Body of pancreas (tissue), 4 donors: ENCODE measurements at regions not wholly inside any gene's neighbourhood (a gene's known extent, or its start where the extent isn't known, plus 50 kb on each side); places are given as distances from the start of the nearest gene placed in this dataset.

Experiments
- ATAC-seq: fragments of 150-250 bp; one replicate; pipeline ENCODE4 v1.9.1; 2016
- DNase-seq, 4 donors: peaks; one replicate each; pipeline ENCODE4 v3.0.0-alpha.2; 2019
- H3K27ac ChIP-seq, 4 donors: fragments of 200-600 bp; sonication (generic); 1 replicate in 3 of 4; 2 replicates in 1 of 4; pipeline versions ENCODE4 v1.5.1 to v1.6.1; 2016 to 2019; ENCODE audit warnings: mild to moderate bottlenecking in 1 of 4, mixed read lengths in 1 of 4, moderate library complexity in 1 of 4
- H3K27me3 ChIP-seq, 2 donors: fragments of 200-600 bp; sonication (generic); one replicate each; pipeline ENCODE4 v1.6.0; 2016; ENCODE audit warnings: mild to moderate bottlenecking in 1 of 2
- H3K36me3 ChIP-seq, 2 donors: fragments of 200-600 bp; sonication (generic); replicated peaks in 1 of 2; 2 replicates each; pipeline ENCODE4 v1.5.1; 2016; ENCODE audit warnings: low read depth in 2 of 2; ENCODE audit not compliant: insufficient read depth in 1 of 2
- H3K4me1 ChIP-seq: fragments of 200-600 bp; sonication (generic); one replicate; pipeline ENCODE4 v1.6.0; 2016
- H3K4me3 ChIP-seq, 2 donors: fragments of 200-600 bp; sonication (generic); 1 replicate in 1 of 2; 2 replicates in 1 of 2; pipeline ENCODE4 v1.5.1; 2016 to 2019
- H3K9me3 ChIP-seq, 3 donors: fragments of 200-600 bp; sonication (generic); 1 replicate in 2 of 3; 2 replicates in 1 of 3; pipeline ENCODE4 v1.5.1; 2016
- CTCF ChIP-seq, 7 experiments: fragments of 450-650 bp in 4 of 7; fragments of 200-600 bp in 3 of 7; sonication (generic) in 3 of 7; IDR thresholded peaks; one replicate each; pipeline ENCODE4 v1.5.1; 2016 to 2019; ENCODE audit warnings: antibody characterized with exemption in 7 of 7
- POLR2A ChIP-seq, 3 donors: fragments of 450-650 bp; IDR thresholded peaks; one replicate each; pipeline ENCODE4 v1.6.1; 2016; ENCODE audit warnings: antibody characterized with exemption in 3 of 3, mild to moderate bottlenecking in 2 of 3
- WGBS, 2 donors: methylation state at CpG; one replicate each; pipeline ENCODE4 v1.1.5; 2017; 5-methylcytosine and 5-hydroxymethylcytosine counted together
- intact Hi-C: fragments of 100-400 bp; cut with DNase I; formaldehyde crosslinking; loops from one replicate; pipeline ENCODE4 v1.15.1; 2023

GRCh38 chr5:175082346-175082745 is 358.0 kb downstream of the MSX2 start:
- Histone ChIP-seq H3K9me3 (no peaks in the 10 kb centered on the region), H3K27ac (no peak overlapping the region), H3K36me3 (no peaks in the 10 kb centered on the region), H3K4me3 (no peak overlapping the region), H3K27me3 (no peaks in the 10 kb centered on the region), H3K4me1 (peaks cover 24% of the 10 kb centered on the region)
- WGBS, 2 donors, result 9 to 11% methylated on average over 1 of the region's 1 CpG
- ATAC-seq (no peak), DNase-seq (no peak)
- TF ChIP-seq POLR2A (IDR thresholded peaks at IDR 0.05), result no peak
- no peak for TF ChIP-seq CTCF (IDR thresholded peaks at IDR 0.05)
- intact Hi-C loops, result no loop called here

- TF ChIP-seq CTCF (IDR thresholded peaks at IDR 0.05) (no peak), POLR2A (IDR thresholded peaks at IDR 0.05) (no peak)
- H3K4me1 ChIP-seq, result peaks cover 24% of the 10 kb centered on the region
- H3K36me3 ChIP-seq, result no peaks in the 10 kb centered on the region
- 36 to 38% methylated on average over 2 of the region's 2 CpGs for WGBS, 2 donors
- no peak overlapping the region for H3K27ac ChIP-seq
- ATAC-seq (no peak), DNase-seq (no peak)
- H3K27me3 ChIP-seq, result no peaks in the 10 kb centered on the region
- no peaks in the 10 kb centered on the region for H3K9me3 ChIP-seq
- intact Hi-C loops, result no loop called here
- no peak overlapping the region for H3K4me3 ChIP-seq
These were observed 355.3 kb downstream of the MSX2 start for GRCh38 chr5:175079707-175080106.

- intact Hi-C loops, result no loop called here
- H3K36me3 ChIP-seq, result no peaks in the 10 kb centered on the region
- H3K27ac ChIP-seq, result no peak overlapping the region
- no peak for ATAC-seq
- no peak for DNase-seq
- TF ChIP-seq POLR2A (IDR thresholded peaks at IDR 0.05), result no peak
- no peak for TF ChIP-seq CTCF (IDR thresholded peaks at IDR 0.05)
- H3K27me3 ChIP-seq, result no peaks in the 10 kb centered on the region
- no peak overlapping the region for H3K4me3 ChIP-seq
- no peaks in the 10 kb centered on the region for H3K9me3 ChIP-seq
- no peaks in the 10 kb centered on the region for H3K4me1 ChIP-seq
These were observed 345.9 kb downstream of the MSX2 start for GRCh38 chr5:175070283-175070682.

- intact Hi-C loops, result no loop called here
- no peak for ATAC-seq
- Histone ChIP-seq H3K27ac (no peak overlapping the region), H3K9me3 (no peaks in the 10 kb centered on the region), H3K4me3 (no peak overlapping the region), H3K27me3 (no peaks in the 10 kb centered on the region), H3K36me3 (no peaks in the 10 kb centered on the region), H3K4me1 (no peaks in the 10 kb centered on the region)
- WGBS, 2 donors, result 69 to 70% methylated on average over 2 of the region's 2 CpGs
- no peak for TF ChIP-seq POLR2A (IDR thresholded peaks at IDR 0.05)
- no peak for TF ChIP-seq CTCF (IDR thresholded peaks at IDR 0.05)
- DNase-seq, result no peak
These were observed 335.9 kb downstream of the MSX2 start for GRCh38 chr5:175060257-175060656.

- TF ChIP-seq CTCF (IDR thresholded peaks at IDR 0.05) (no peak), POLR2A (IDR thresholded peaks at IDR 0.05) (no peak)
- DNase-seq (peak; percentile 13 to 26 (median 18)), ATAC-seq (no peak)
- Histone ChIP-seq H3K9me3 (no peaks in the 10 kb centered on the region), H3K27me3 (no peaks in the 10 kb centered on the region), H3K36me3 (no peaks in the 10 kb centered on the region), H3K4me3 (no peak overlapping the region), H3K4me1 (no peaks in the 10 kb centered on the region), H3K27ac (no peak overlapping the region)
- 24 to 49% methylated on average over 13 to 22 of the region's 22 CpGs for WGBS, 2 donors
- intact Hi-C loops, result no loop called here
These were observed 335.4 kb downstream of the MSX2 start for GRCh38 chr5:175059687-175060211.
